GM18511 (cell line): ENCODE measurements at regions not wholly inside any gene's neighbourhood (a gene's known extent, or its start where the extent isn't known, plus 50 kb on each side); places are given as distances from the start of the nearest gene placed in this dataset.

Source experiments
- ATAC-seq: cut with Tn5 transposase; IDR thresholded peaks from one replicate; pipeline ENCODE4 v1.9.1; 2021; ENCODE audit warnings: mild to moderate bottlenecking, moderate library complexity; ENCODE audit not compliant: unreplicated experiment

GRCh38 chr20:60491051-60491581 lies 532.9 kb downstream of the CDH26 start:
- no peak for ATAC-seq

DNA sequence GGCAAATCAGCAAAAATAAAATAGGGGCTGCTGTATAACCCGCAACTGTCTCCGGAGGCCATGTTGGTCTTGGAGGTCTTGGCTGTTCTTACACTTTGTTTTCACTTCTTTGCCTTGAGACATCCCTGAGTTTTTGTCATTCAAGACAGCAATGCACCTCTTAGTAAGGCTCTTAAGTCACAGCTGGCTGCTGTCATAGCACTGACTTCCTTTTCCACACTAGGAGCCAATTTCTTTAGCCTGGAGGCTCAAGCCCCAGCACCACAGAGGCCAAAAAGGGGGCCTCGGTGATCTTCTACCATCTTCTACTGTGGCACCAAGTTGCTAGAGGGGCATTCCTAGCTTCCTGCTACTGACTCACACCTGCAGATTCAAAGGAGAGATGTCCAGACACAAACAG lies 536.3 kb downstream of the CDH26 start:
- ATAC-seq, result no peak

DNA sequence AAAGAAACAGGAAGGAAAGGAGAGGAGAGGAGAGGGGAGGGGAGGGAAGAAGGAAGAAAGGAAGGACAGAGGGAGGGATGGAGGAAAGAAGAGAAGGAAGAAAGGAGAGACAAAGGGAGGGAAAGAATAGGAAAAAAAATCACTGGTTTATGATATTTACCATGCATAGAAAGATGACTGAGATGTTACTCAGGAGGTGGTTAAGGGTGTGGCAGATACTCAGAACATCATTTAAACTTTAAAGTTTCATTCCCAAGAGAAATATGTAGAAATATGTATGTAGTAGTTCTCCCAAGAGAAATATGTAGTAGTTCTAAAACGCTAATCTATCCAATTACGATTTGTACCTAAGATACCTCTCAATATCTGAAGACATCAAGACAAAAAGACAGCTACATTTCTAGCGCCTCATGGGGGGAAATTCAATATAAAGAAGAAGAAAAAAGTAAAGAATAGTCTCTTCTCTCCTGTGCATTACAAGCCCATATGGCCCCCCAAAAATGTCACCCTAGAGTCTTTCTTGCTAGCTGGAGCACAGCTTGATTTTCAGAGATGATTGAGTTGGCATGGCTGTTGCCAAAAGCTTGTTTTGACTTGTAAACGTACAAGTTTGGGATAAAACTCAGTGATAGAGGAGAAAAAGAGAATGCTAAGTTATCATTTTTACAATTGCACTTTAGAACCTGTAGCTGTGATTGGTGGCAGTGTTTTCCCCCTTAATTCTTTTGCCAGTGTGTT lies 539.2 kb downstream of the CDH26 start:
- no peak for ATAC-seq

GRCh38 chr20:60500038-60500701 lies 541.9 kb downstream of the CDH26 start:
- no peak for ATAC-seq

- no peak for ATAC-seq
Measured at GRCh38 chr20:60501048-60501447, 542.8 kb downstream of the CDH26 start.

DNA sequence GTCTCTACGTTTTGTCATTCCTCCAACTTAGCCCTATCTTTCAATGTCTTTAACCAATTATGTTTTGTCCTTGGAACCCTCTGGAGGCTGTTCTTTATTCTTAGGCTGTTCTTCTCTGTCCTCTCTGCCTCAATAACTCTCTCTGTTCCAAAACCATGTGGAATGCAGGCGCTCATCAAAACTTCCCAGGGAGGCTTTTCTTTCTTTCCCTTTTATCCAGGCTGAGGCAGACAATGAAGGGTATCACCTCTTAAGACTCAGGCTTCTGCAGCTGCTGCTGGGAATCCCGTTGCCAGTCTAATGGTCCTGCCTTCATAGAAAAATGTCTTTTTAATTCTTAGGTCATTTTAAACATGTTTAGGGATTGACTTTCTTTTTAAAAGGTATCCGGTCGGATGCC lies 544.7 kb downstream of the CDH26 start:
- ATAC-seq, result no peak

GRCh38 chr20:60505423-60505822 lies 547.2 kb downstream of the CDH26 start:
- no peak for ATAC-seq

DNA sequence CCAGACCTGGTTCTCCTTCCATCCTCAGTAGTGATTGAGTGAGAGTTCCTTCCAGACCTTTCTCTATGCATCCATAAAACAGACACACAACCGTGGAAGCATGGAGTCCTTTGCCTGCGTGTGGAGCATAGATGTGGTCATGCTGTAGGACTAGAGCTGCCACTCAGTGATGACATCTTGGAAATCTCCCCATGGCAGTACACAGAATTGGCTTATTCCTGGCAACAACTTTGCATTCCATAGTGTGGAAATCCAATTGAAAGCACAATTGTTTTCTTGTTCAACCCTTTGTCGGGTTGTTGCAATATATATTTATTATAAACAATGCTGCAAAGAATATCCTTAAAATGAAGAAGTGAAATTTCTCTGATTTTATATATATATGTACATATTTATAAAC lies 547.8 kb downstream of the CDH26 start:
- ATAC-seq, result no peak

GRCh38 chr20:60507087-60507694 lies 549.0 kb downstream of the CDH26 start:
- ATAC-seq, result no peak

DNA sequence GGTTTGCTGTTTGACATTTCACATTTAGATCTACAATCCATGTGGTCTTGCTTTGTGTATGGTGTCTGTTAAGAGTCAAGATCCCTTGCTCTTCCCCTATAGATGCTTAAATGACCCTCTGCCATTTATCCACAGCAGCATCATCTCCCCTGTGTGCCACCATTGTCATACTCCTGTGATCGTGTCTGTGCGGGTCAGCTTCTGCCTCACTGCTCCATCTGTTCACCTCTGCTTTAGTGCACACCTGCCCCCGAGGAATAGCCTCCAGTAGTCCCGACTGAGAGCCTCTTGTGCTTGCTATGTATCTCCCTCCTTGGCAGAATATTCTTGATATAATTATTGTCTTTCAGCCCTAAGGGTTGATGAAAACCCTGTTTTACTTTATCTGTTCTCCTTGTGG lies 551.2 kb downstream of the CDH26 start:
- no peak for ATAC-seq

GRCh38 chr20:60510356-60510755 lies 552.1 kb downstream of the CDH26 start:
- no peak for ATAC-seq

- no peak for ATAC-seq
Measured at GRCh38 chr20:60512443-60512842, 554.2 kb downstream of the CDH26 start.

DNA sequence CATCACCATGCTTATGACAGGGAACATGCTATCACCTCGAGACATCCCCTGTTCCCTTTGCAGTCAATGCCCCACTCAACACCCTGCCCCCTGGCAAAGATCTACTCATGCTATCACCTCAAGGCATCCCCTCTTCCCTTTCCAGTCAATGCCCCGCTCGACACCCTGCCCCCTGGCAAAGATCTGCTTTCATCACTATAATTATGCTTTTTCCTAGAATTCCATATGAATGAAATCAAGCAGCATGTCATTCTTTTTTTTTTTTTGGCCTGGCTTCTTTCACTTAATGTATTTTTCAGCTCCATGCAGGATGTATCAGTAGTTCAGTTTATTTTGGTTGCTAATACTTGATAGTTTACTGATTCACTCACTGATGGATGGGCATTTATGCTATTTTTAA lies 554.9 kb downstream of the CDH26 start:
- no peak for ATAC-seq

GRCh38 chr20:60516442-60516841 lies 558.2 kb downstream of the CDH26 start:
- no peak for ATAC-seq

GRCh38 chr20:60518022-60518421 lies 559.8 kb downstream of the CDH26 start:
- no peak for ATAC-seq

GRCh38 chr20:60525397-60525796 lies 567.2 kb downstream of the CDH26 start:
- ATAC-seq, result no peak

GRCh38 chr20:60527656-60528055 lies 569.4 kb downstream of the CDH26 start:
- no peak for ATAC-seq

DNA sequence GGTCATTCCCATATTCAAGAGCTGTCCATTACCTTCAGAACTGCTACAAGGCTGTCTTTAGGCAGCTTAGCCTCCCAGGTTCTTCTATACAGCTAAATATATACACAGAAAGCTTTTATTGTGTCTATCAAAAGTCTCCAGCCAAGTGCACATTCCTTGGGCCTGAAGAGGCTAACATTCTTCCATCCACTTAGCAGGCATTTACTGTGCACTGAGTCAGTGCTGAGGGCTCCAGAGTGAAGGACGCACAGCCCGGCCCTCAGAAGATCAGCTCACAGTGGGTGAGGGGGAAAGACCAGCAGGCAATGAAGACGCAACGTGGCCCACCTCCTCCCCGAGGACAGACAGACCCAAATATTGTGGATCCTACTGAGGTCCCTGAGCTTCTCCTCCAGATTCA lies 569.9 kb downstream of the CDH26 start:
- no peak for ATAC-seq

DNA sequence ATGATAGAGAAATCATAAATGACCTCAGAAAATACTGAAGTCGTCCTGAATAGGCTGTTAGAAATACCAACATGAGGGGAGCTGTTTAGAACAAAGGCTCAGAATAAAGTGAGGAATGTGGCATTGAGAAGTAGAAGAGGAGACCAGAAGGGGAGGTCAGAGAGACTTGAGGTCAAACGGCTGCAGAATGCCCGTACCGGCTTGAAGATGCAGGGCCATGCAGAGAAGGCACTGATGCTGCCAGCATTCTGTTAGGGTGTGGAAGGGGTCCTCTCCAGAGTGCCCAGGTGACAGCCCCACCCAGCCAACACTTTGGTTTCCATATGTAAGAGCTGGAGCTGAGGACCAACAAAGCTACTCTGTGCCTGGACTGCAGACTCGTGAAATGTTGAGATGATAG lies 570.9 kb downstream of the CDH26 start:
- no peak for ATAC-seq

GRCh38 chr20:60535211-60535610 lies 577.0 kb downstream of the CDH26 start:
- ATAC-seq, result no peak

DNA sequence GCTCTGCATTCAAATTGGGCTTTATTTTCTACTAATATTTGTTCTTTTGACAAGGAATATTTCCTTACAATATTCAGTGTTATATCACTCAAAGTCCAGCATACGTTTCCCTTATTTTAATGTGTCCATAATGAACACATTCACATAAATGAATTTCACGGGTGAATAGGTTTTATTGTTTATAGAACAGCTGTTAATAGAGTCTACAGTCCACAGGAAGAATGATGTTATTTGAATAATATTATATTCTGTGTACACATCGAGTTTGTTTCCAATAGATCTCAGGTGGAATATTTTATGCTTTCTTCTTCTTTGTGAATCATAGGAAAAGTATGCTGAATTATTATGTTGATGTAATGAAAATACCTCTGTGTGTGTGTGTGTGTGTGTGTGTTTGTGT lies 582.4 kb downstream of the CDH26 start:
- no peak for ATAC-seq

- no peak for ATAC-seq
Measured at GRCh38 chr20:60541991-60542390, 583.8 kb downstream of the CDH26 start.
